ENCODE measurements at regions not wholly inside any gene's neighbourhood (a gene's known extent, or its start where the extent isn't known, plus 50 kb on each side); places are given as distances from the start of the nearest gene placed in this dataset.

DNA sequence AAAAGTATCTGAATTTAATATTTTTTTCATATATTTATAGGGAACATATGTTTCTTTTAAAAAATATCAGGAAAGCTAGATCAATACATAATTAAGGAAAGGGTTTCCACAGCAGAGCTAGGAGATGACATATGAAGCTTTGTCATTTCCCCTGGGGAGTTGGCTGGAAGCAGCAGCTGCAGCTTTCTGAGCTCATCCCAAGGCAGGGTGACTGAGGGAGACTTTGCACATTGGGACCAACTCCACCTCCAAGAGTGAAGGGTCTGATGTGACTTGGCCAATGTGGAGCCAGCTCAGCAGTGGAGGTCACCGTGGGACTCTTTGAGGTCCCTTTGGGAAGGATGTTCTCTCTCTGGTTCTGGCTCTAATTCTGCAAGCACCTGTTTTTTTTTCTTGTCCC is 315.1 kb downstream of the RDH14 start:
- DNase-seq (ENCODE audit: low spot score), result no peak
- TF ChIP-seq, protein P1, sequence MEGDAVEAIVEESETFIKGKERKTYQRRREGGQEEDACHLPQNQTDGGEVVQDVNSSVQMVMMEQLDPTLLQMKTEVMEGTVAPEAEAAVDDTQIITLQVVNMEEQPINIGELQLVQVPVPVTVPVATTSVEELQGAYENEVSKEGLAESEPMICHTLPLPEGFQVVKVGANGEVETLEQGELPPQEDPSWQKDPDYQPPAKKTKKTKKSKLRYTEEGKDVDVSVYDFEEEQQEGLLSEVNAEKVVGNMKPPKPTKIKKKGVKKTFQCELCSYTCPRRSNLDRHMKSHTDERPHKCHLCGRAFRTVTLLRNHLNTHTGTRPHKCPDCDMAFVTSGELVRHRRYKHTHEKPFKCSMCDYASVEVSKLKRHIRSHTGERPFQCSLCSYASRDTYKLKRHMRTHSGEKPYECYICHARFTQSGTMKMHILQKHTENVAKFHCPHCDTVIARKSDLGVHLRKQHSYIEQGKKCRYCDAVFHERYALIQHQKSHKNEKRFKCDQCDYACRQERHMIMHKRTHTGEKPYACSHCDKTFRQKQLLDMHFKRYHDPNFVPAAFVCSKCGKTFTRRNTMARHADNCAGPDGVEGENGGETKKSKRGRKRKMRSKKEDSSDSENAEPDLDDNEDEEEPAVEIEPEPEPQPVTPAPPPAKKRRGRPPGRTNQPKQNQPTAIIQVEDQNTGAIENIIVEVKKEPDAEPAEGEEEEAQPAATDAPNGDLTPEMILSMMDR (IDR thresholded peaks at IDR 0.05; ENCODE audit: extremely low read depth, missing control alignments), result no peak

DNA sequence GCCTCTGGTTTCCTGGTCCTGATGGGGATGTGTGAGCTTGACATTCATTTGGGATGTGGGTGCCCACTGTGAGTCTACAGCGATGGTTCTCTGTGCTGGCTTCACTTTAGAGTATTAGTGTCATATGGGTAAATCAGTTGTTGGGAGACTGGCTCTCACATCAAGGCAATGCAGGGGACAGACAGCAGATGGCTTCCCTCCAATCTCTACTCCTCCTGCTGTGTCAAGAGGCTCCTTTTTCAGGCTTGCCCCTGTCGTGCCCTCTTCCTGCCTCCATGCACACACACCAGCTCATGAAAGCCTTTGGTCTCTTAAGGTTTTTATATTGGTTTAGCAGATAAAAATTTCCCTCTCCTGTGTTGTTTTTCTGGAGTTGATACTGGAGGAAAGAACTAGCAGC is 315.6 kb downstream of the RDH14 start:
- no peak for DNase-seq (ENCODE audit: low spot score)
- TF ChIP-seq, protein P1 (IDR thresholded peaks at IDR 0.05; ENCODE audit: extremely low read depth, missing control alignments), result no peak

- TF ChIP-seq, protein P1 (IDR thresholded peaks at IDR 0.05; ENCODE audit: extremely low read depth, missing control alignments), result no peak
- DNase-seq (ENCODE audit: low spot score), result no peak
Measured at GRCh38 chr2:18243816-18244215, 316.6 kb downstream of the RDH14 start.

- TF ChIP-seq, protein P1 (IDR thresholded peaks at IDR 0.05; ENCODE audit: extremely low read depth, missing control alignments), result no peak
- DNase-seq (ENCODE audit: low spot score), result no peak
Measured at GRCh38 chr2:18242716-18243115, 317.7 kb downstream of the RDH14 start.

- no peak for DNase-seq (ENCODE audit: low spot score)
- TF ChIP-seq, protein P1 (IDR thresholded peaks at IDR 0.05; ENCODE audit: extremely low read depth, missing control alignments), result no peak
Measured at GRCh38 chr2:18238209-18238608, 322.2 kb downstream of the RDH14 start.

DNA sequence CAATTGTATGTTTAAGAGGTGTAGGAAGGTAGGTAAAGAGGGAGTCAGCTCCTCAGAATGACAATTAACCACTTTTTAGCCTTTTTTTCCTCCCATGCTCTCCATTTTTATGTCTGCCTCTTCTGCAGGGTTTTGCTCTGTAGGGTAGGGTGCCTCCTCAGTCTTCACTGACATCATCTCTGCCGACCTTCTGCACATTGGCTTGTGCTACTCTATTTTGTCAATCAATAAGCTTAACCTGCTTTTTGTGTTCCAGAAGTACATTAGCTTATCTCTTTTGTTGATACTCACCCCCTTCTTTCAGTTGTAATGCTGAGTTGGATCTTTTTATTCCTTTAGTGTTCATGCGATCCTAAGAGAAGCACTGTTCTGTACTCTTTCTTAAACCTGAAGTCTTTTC is 323.2 kb downstream of the RDH14 start:
- DNase-seq (ENCODE audit: low spot score), result no peak
- TF ChIP-seq, protein P1 (IDR thresholded peaks at IDR 0.05; ENCODE audit: extremely low read depth, missing control alignments), result no peak

DNA sequence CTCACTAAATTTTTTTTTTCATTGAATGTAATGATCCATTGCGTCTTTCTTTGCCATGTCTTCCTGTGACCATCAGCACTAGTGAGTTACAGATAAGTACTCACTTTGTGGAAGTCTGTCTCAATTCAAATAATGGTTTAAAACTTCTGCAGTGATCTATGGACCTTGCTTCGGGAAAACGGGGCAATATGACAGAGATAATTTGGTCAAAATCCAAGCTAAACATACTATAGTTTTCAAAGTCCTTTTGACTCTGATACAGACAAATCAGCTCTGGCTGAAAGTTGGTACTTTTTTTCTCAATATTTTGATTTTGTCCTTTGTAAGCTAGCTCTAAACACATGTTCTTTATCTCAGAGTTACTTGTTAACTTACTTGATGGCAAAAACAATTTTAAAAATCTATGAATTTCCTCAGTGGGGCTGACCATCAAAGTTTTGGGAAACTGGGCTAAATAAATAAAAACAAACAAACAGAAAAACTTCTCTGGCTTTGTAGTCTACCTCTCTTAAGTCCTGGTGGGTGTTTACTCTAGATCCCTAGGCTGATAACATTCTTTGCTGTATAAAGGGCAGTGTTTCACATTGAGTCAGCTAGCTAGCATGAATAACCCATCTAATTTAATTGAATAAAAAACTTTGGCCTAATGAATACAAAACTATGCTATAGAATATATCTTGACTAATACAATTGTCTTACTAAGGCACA is 327.6 kb downstream of the RDH14 start:
- DNase-seq (ENCODE audit: low spot score), result no peak
- TF ChIP-seq, protein P1 (IDR thresholded peaks at IDR 0.05; ENCODE audit: extremely low read depth, missing control alignments), result no peak

Data from GM20000 (cell line).